ENCODE measurements at regions not wholly inside any gene's neighbourhood (a gene's known extent, or its start where the extent isn't known, plus 50 kb on each side); places are given as distances from the start of the nearest gene placed in this dataset.

DNA sequence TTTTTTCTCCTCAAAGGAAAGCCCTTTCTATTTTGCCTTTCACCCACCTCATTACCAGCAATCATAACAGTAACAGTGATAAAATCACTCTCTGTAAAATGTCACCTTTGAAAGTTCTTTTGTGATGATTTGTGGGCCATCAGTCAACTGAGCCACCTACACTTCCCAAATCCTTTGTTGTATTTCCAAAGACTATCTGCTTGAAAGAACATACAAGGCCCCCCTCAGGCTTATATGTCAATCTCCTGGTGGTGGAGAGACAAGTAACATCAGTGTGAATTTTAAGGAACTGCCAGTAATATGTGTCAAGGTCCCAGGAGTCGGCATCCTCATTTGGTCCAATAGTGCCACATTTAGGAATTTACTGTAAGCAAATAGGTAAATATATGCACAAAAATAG, 161.1 kb upstream of the EOMES start:
- TF ChIP-seq MXI1 (conservative IDR thresholded peaks at IDR 0.05; ENCODE audit: poor library complexity, severe bottlenecking) (no peak), RAD21 (conservative IDR thresholded peaks at IDR 0.05) (no peak), EZH2 (IDR thresholded peaks at IDR 0.05; ENCODE audit: borderline replicate concordance, insufficient read depth, low read length, poor library complexity, severe bottlenecking) (no peak), EP300 (conservative IDR thresholded peaks at IDR 0.05; ENCODE audit: poor library complexity, severe bottlenecking) (peak; percentile 66)
- TF ChIP-seq, protein P1, sequence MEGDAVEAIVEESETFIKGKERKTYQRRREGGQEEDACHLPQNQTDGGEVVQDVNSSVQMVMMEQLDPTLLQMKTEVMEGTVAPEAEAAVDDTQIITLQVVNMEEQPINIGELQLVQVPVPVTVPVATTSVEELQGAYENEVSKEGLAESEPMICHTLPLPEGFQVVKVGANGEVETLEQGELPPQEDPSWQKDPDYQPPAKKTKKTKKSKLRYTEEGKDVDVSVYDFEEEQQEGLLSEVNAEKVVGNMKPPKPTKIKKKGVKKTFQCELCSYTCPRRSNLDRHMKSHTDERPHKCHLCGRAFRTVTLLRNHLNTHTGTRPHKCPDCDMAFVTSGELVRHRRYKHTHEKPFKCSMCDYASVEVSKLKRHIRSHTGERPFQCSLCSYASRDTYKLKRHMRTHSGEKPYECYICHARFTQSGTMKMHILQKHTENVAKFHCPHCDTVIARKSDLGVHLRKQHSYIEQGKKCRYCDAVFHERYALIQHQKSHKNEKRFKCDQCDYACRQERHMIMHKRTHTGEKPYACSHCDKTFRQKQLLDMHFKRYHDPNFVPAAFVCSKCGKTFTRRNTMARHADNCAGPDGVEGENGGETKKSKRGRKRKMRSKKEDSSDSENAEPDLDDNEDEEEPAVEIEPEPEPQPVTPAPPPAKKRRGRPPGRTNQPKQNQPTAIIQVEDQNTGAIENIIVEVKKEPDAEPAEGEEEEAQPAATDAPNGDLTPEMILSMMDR (IDR thresholded peaks at IDR 0.05; ENCODE audit: poor library complexity, severe bottlenecking), result no peak
- H4K20me1 ChIP-seq (ENCODE audit: insufficient read depth), result no peaks in the 10 kb centered on the region
- no peaks in the 10 kb centered on the region for H3K79me2 ChIP-seq (replicated peaks; ENCODE audit: insufficient read depth, low read length)
- H3K4me3 ChIP-seq (ENCODE audit: low read length), result no peak overlapping the region
- H3K27ac ChIP-seq (ENCODE audit: low read length), result no peak overlapping the region
- H3K9me3 ChIP-seq (ENCODE audit: low read length), result no peaks in the 10 kb centered on the region
- no peaks in the 10 kb centered on the region for H3K9me2 ChIP-seq (ENCODE audit: insufficient read depth, low read length)
- H3F3A ChIP-seq (ENCODE audit: insufficient read depth, low read length, poor library complexity, severe bottlenecking), result no peaks in the 10 kb centered on the region
- no peak overlapping the region for H3K9ac ChIP-seq (ENCODE audit: low read length)
- no peak overlapping the region for H3K4me2 ChIP-seq (ENCODE audit: low read length)
- no peak overlapping the region for H2AFZ ChIP-seq (ENCODE audit: low read depth, low read length)
- no peaks in the 10 kb centered on the region for H3K36me3 ChIP-seq (ENCODE audit: insufficient read depth, low read length)
- H3K27me3 ChIP-seq (ENCODE audit: insufficient read depth, low read depth, low read length), result no peaks in the 10 kb centered on the region

DNA sequence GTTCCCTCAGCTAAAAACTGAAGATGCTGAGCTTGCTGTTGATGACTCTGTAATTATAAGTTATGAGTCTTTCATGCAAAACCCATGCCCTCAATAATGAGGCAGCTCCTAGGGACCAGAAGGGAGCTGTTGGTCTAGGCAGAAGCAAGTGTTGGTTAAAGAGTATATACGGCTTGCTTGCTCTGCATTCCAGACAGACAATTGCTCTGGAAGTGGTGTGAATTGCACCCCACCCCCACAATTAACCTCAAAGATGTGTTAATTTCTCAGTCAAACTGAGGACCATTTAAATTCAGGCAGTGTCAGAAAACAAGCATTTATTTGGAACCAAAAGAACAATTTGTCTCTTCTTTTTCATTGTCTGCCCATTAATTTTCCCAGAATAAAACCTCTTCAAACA, 163.5 kb upstream of the EOMES start:
- Histone ChIP-seq H3K9me3 (ENCODE audit: low read length) (no peaks in the 10 kb centered on the region), H3K79me2 (replicated peaks; ENCODE audit: insufficient read depth, low read length) (no peaks in the 10 kb centered on the region), H3K27ac (ENCODE audit: low read length) (no peak overlapping the region), H3K4me3 (ENCODE audit: low read length) (no peak overlapping the region), H3K27me3 (ENCODE audit: insufficient read depth, low read depth, low read length) (no peaks in the 10 kb centered on the region), H4K20me1 (ENCODE audit: insufficient read depth) (no peaks in the 10 kb centered on the region), H3K9me2 (ENCODE audit: insufficient read depth, low read length) (no peaks in the 10 kb centered on the region), H3K9ac (ENCODE audit: low read length) (no peak overlapping the region), H3K36me3 (ENCODE audit: insufficient read depth, low read length) (no peaks in the 10 kb centered on the region), H3K4me2 (ENCODE audit: low read length) (no peak overlapping the region), H2AFZ (ENCODE audit: low read depth, low read length) (no peak overlapping the region), H3F3A (ENCODE audit: insufficient read depth, low read length, poor library complexity, severe bottlenecking) (no peaks in the 10 kb centered on the region)
- TF ChIP-seq EP300 (conservative IDR thresholded peaks at IDR 0.05; ENCODE audit: poor library complexity, severe bottlenecking), result no peak

DNA sequence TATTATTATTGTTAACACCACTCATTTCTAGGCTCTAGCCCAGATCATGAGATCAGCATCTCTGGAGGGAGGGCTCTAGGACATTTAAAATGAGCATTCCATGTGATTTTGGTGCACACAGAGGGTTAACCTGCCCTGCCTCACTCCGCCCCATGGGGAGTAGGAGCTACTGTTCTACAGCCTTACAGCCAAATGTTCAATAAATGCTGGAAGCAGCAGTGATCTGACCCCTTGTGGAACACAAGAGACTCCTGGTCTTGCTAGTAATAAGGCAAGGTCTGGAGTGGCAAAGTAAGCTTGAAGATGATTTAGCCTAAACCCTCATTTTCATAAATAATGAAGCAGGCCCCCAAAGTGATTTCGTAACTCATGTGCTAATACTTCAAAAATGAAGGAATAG, 166.4 kb upstream of the EOMES start:
- Histone ChIP-seq H3K36me3 (ENCODE audit: insufficient read depth, low read length) (no peaks in the 10 kb centered on the region), H3K27me3 (ENCODE audit: insufficient read depth, low read depth, low read length) (no peaks in the 10 kb centered on the region), H4K20me1 (ENCODE audit: insufficient read depth) (no peaks in the 10 kb centered on the region), H3K4me2 (ENCODE audit: low read length) (no peak overlapping the region), H3K4me3 (ENCODE audit: low read length) (no peak overlapping the region), H3K9me3 (ENCODE audit: low read length) (no peaks in the 10 kb centered on the region), H3K9ac (ENCODE audit: low read length) (no peak overlapping the region), H3K27ac (ENCODE audit: low read length) (no peak overlapping the region), H3F3A (ENCODE audit: insufficient read depth, low read length, poor library complexity, severe bottlenecking) (no peaks in the 10 kb centered on the region), H3K79me2 (replicated peaks; ENCODE audit: insufficient read depth, low read length) (no peaks in the 10 kb centered on the region), H2AFZ (ENCODE audit: low read depth, low read length) (no peak overlapping the region), H3K9me2 (ENCODE audit: insufficient read depth, low read length) (no peaks in the 10 kb centered on the region)
- TF ChIP-seq TAF1 (IDR thresholded peaks at IDR 0.05; ENCODE audit: low read depth) (no peak), MXI1 (conservative IDR thresholded peaks at IDR 0.05; ENCODE audit: poor library complexity, severe bottlenecking) (no peak), SMC3 (conservative IDR thresholded peaks at IDR 0.05; ENCODE audit: poor library complexity) (no peak), POLR2AphosphoS5 (IDR thresholded peaks at IDR 0.05) (no peak), RAD21 (conservative IDR thresholded peaks at IDR 0.05) (no peak)
- TF ChIP-seq, protein P2, sequence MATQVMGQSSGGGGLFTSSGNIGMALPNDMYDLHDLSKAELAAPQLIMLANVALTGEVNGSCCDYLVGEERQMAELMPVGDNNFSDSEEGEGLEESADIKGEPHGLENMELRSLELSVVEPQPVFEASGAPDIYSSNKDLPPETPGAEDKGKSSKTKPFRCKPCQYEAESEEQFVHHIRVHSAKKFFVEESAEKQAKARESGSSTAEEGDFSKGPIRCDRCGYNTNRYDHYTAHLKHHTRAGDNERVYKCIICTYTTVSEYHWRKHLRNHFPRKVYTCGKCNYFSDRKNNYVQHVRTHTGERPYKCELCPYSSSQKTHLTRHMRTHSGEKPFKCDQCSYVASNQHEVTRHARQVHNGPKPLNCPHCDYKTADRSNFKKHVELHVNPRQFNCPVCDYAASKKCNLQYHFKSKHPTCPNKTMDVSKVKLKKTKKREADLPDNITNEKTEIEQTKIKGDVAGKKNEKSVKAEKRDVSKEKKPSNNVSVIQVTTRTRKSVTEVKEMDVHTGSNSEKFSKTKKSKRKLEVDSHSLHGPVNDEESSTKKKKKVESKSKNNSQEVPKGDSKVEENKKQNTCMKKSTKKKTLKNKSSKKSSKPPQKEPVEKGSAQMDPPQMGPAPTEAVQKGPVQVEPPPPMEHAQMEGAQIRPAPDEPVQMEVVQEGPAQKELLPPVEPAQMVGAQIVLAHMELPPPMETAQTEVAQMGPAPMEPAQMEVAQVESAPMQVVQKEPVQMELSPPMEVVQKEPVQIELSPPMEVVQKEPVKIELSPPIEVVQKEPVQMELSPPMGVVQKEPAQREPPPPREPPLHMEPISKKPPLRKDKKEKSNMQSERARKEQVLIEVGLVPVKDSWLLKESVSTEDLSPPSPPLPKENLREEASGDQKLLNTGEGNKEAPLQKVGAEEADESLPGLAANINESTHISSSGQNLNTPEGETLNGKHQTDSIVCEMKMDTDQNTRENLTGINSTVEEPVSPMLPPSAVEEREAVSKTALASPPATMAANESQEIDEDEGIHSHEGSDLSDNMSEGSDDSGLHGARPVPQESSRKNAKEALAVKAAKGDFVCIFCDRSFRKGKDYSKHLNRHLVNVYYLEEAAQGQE (IDR thresholded peaks at IDR 0.05; ENCODE audit: borderline replicate concordance), result no peak
